ENCODE measurements at regions not wholly inside any gene's neighbourhood (a gene's known extent, or its start where the extent isn't known, plus 50 kb on each side); places are given as distances from the start of the nearest gene placed in this dataset.

DNA sequence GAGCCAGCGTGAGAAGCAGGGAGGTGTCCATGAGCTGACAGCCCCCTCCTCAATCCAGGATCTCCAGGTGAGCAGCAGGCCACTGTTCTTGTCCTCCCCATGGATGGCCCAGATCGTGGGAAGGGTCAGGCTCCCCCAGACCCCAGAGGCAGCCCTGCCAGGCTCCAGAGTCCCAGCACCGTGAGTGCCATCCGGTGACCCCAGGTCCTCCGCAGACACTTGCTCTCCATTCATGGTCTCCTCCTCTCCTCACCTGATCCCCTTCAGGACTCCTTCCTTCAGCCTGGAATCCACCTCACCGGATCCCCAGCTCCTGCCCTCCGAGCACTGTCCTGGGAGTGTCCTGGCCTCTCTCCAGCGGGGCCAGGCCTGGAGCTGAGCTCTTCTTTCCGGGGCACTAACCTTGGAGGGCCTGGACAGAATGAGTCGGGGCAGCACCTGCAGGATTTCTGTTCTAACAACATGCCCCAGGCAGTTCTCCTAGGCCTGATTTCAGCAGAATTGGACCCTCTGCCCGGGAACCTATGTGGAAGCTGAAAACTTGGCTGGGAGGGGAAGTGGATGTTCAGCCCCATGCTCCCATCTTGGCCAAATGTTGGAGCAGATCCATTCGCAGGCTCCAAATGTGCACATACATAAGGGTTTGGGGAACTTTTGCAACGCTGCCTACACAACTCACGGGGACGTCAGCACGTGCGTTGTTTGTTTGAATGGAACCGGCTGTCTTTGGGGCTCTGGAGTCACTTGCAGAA, 341.6 kb upstream of the SFSWAP start:
- H3K4me1 ChIP-seq (ENCODE audit: insufficient read depth, low read length) = no peaks in the 10 kb centered on the region
- no peaks in the 10 kb centered on the region for H3K27me3 ChIP-seq (ENCODE audit: insufficient read depth, low read length)
- H3K4me3 ChIP-seq (ENCODE audit: low read length) = no peak overlapping the region
- H3K9me3 ChIP-seq (ENCODE audit: low read depth, low read length) = no peaks in the 10 kb centered on the region

GRCh38 chr12:131370321-131370720, 340.6 kb upstream of the SFSWAP start:
- Histone ChIP-seq H3K4me3 (ENCODE audit: low read length) (no peak overlapping the region), H3K9me3 (ENCODE audit: low read depth, low read length) (no peaks in the 10 kb centered on the region), H3K27me3 (ENCODE audit: insufficient read depth, low read length) (no peaks in the 10 kb centered on the region), H3K4me1 (ENCODE audit: insufficient read depth, low read length) (no peaks in the 10 kb centered on the region)

DNA sequence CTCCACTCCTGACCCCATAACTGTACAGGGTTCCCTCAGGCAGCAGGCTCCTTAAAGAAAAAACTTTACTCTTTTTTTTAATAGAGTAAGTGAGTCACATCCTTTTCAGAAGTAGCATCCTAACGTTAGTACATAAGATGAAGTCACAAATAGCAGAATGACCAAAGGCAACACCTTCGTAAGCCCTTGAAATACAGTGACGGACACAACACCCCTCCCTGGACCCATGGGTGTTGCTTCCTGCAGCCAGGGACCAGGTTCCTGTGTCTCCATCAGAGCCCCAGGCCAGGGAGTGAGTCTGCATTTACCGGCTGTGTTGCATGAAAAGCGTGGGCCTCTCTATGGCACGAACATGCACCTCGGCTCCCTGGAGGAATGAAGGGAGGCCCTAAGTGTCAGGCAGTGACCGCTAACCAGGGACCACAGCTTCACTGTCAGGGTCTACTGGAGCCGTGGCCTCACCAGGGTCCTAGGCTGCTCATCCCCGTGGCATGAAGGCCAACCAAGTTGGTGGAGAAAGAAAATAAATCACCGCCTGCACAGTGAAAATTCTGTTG, 340.0 kb upstream of the SFSWAP start:
- no peaks in the 10 kb centered on the region for H3K9me3 ChIP-seq (ENCODE audit: low read depth, low read length)
- H3K4me1 ChIP-seq (ENCODE audit: insufficient read depth, low read length) = no peaks in the 10 kb centered on the region
- H3K4me3 ChIP-seq (ENCODE audit: low read length) = no peak overlapping the region
- no peaks in the 10 kb centered on the region for H3K27me3 ChIP-seq (ENCODE audit: insufficient read depth, low read length)

DNA sequence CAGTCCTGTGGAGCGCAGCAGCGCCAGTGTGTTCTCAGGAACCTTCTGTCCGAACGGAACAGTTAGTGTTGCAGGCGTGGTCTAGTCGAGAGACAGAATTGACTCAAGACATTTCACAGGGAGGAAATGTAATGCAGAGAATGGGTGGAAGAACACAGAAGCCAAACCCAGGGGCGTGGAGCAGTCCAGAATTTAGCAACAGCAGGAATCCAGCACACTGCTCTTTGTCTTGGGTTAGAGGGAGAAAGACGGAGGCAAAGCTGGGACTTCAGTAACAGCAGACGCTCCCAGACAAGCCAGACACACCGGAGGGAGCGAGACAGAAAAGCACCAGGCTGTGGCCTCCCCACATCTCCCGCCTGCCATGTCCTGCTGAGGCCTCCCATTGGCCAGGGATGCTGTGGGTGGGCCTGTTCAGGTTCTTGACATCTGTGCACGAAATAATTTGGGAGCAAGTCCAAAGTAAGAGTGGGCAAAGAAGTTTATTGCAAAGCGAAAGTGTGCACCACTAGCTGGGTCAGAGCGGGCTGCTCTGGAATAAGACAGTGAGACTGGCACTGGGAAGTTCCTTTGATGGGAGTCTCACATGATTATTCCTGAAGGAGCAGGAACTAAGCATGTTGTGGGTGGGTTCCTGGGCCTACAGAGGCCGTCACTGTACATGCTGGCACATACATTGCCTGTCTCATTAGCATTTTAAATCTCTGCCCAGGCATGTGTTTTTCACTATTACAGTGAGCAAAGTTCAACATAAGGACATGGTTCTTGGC, 339.3 kb upstream of the SFSWAP start:
- no peaks in the 10 kb centered on the region for H3K4me1 ChIP-seq (ENCODE audit: insufficient read depth, low read length)
- H3K4me3 ChIP-seq (ENCODE audit: low read length) = no peak overlapping the region
- no peaks in the 10 kb centered on the region for H3K27me3 ChIP-seq (ENCODE audit: insufficient read depth, low read length)
- no peaks in the 10 kb centered on the region for H3K9me3 ChIP-seq (ENCODE audit: low read depth, low read length)

DNA sequence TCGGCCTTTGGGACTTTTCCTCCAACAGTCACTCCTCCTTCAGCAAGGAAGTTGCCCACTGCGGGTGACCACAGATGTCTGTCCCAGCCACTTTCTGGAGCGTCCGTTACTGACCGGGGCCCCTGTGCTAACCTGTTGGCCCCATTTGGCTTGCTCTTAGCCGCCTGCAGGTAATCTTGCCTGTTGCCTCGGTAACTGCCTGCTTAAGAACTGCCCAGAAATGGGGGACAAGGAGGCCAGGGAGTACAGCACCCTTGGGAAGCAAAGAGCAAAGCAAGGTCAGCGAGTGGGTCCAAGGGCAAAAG, 338.8 kb upstream of the SFSWAP start:
- no peaks in the 10 kb centered on the region for H3K4me1 ChIP-seq (ENCODE audit: insufficient read depth, low read length)
- no peaks in the 10 kb centered on the region for H3K27me3 ChIP-seq (ENCODE audit: insufficient read depth, low read length)
- H3K4me3 ChIP-seq (ENCODE audit: low read length) = no peak overlapping the region
- H3K9me3 ChIP-seq (ENCODE audit: low read depth, low read length) = no peaks in the 10 kb centered on the region

GRCh38 chr12:131372706-131373195, 338.1 kb upstream of the SFSWAP start:
- H3K4me3 ChIP-seq (ENCODE audit: low read length) = no peak overlapping the region
- no peaks in the 10 kb centered on the region for H3K9me3 ChIP-seq (ENCODE audit: low read depth, low read length)
- H3K4me1 ChIP-seq (ENCODE audit: insufficient read depth, low read length) = no peaks in the 10 kb centered on the region
- no peaks in the 10 kb centered on the region for H3K27me3 ChIP-seq (ENCODE audit: insufficient read depth, low read length)

DNA sequence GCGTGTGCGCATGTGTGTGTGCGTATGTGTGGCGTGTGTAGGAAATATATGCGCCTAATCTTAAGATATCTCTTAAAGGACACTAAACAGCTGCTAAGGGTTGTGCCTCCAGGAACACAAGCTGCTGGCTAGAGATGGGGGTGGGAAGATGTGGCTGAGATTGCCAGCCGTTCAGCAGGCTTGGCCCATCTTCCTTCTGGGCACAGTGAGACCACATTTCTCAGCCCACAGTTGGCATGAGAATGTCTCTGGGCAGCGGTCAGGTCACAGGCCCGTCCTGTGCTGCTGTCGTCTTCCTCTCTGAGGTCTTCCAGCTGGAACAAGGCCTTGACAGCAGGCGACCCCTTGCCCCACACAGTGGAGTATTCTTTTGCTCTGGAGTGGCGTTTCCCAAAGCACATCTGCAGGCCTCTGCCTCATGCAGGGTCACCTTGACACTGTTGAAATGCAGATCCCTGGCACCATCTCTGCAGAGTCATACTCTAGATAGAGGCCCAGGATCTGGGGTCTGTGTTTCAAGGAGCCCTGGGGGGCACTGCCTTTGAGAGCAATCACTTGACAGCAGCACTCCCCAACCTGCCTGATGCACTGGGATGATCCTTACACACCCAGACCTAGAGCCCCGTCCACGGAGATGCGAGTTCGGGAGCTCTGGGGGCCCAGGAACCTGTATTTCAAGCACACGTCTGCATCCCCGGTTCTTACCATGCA, 335.5 kb upstream of the SFSWAP start:
- no peaks in the 10 kb centered on the region for H3K27me3 ChIP-seq (ENCODE audit: insufficient read depth, low read length)
- no peaks in the 10 kb centered on the region for H3K4me1 ChIP-seq (ENCODE audit: insufficient read depth, low read length)
- no peak overlapping the region for H3K4me3 ChIP-seq (ENCODE audit: low read length)
- no peaks in the 10 kb centered on the region for H3K9me3 ChIP-seq (ENCODE audit: low read depth, low read length)

DNA sequence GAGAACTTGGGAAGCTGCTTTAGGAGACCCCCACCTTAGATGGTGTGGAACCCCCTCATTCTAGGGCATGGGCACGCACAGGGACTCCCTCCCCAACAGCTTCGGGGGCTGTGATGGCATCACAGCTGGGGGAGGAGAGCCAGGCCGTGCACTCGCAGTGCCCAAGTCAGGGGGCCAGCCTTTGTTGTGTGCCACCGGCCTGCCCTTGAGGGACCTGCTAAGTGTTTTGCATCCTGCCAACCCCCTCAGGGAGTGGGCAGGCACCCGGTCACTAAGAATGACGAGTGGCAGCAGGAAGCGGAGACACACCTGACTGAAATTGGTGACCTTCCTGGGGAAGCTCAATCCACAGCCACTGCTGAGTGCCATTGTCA, 334.9 kb upstream of the SFSWAP start:
- Histone ChIP-seq H3K27me3 (ENCODE audit: insufficient read depth, low read length) (no peaks in the 10 kb centered on the region), H3K9me3 (ENCODE audit: low read depth, low read length) (no peaks in the 10 kb centered on the region), H3K4me3 (ENCODE audit: low read length) (no peak overlapping the region), H3K4me1 (ENCODE audit: insufficient read depth, low read length) (no peaks in the 10 kb centered on the region)

- H3K4me3 ChIP-seq (ENCODE audit: low read length) = no peak overlapping the region
- no peaks in the 10 kb centered on the region for H3K9me3 ChIP-seq (ENCODE audit: low read depth, low read length)
- H3K4me1 ChIP-seq (ENCODE audit: insufficient read depth, low read length) = no peaks in the 10 kb centered on the region
- no peaks in the 10 kb centered on the region for H3K27me3 ChIP-seq (ENCODE audit: insufficient read depth, low read length)
These were observed 332.6 kb upstream of the SFSWAP start for GRCh38 chr12:131378176-131378842.

- Histone ChIP-seq H3K27me3 (ENCODE audit: insufficient read depth, low read length) (no peaks in the 10 kb centered on the region), H3K4me3 (ENCODE audit: low read length) (no peak overlapping the region), H3K9me3 (ENCODE audit: low read depth, low read length) (no peaks in the 10 kb centered on the region), H3K4me1 (ENCODE audit: insufficient read depth, low read length) (no peaks in the 10 kb centered on the region)
These were observed 331.8 kb upstream of the SFSWAP start for GRCh38 chr12:131378861-131379665.

- no peaks in the 10 kb centered on the region for H3K27me3 ChIP-seq (ENCODE audit: insufficient read depth, low read length)
- no peaks in the 10 kb centered on the region for H3K9me3 ChIP-seq (ENCODE audit: low read depth, low read length)
- no peak overlapping the region for H3K4me3 ChIP-seq (ENCODE audit: low read length)
- no peaks in the 10 kb centered on the region for H3K4me1 ChIP-seq (ENCODE audit: insufficient read depth, low read length)
These were observed 331.2 kb upstream of the SFSWAP start for GRCh38 chr12:131379738-131380137.

GRCh38 chr12:131380220-131380964, 330.5 kb upstream of the SFSWAP start:
- Histone ChIP-seq H3K4me1 (ENCODE audit: insufficient read depth, low read length) (no peaks in the 10 kb centered on the region), H3K9me3 (ENCODE audit: low read depth, low read length) (no peaks in the 10 kb centered on the region), H3K4me3 (ENCODE audit: low read length) (no peak overlapping the region), H3K27me3 (ENCODE audit: insufficient read depth, low read length) (no peaks in the 10 kb centered on the region)

- Histone ChIP-seq H3K4me1 (ENCODE audit: insufficient read depth, low read length) (no peaks in the 10 kb centered on the region), H3K9me3 (ENCODE audit: low read depth, low read length) (no peaks in the 10 kb centered on the region), H3K27me3 (ENCODE audit: insufficient read depth, low read length) (no peaks in the 10 kb centered on the region), H3K4me3 (ENCODE audit: low read length) (no peak overlapping the region)
These were observed 329.8 kb upstream of the SFSWAP start for GRCh38 chr12:131380965-131381705.

Data from mononuclear cell (primary cell).